ENCODE measurements at regions not wholly inside any gene's neighbourhood (a gene's known extent, or its start where the extent isn't known, plus 50 kb on each side); places are given as distances from the start of the nearest gene placed in this dataset.

DNA sequence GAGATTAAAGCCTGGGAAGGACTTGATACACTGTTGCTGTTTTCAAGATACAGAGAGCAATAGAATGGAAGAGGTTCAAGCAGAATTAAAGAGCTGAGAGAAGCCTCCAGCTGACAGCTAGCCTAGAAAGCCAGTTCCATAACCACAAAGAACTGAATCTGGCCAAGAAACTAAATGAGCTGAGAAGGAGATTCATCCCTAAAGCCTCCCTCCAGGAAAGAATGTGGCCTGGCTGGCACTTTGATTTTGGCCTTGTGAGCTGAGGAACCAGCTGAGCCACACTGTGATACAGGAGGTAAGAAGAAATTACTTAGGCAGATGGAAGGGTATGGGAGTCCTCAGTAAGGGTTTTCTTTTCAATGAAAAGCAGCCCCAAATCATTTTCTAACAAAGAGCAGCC lies 324.1 kb downstream of the PHF14 start:
- Histone ChIP-seq H2AK9ac (replicated peaks; ENCODE audit: low read depth, low read length, poor library complexity) (no peak overlapping the region), H3K4me2 (ENCODE audit: low read depth, low read length) (no peak overlapping the region), H2BK120ac (ENCODE audit: low read depth, low read length) (no peak overlapping the region), H4K20me1 (ENCODE audit: insufficient read depth, low read length) (no peaks in the 10 kb centered on the region), H3K56ac (ENCODE audit: extremely low read depth, insufficient read depth, low read length) (no peak overlapping the region), H3K27ac (ENCODE audit: insufficient read depth, low read length) (no peak overlapping the region), H4K5ac (ENCODE audit: low read depth, low read length) (no peak overlapping the region), H2BK15ac (ENCODE audit: low read depth, low read length) (no peak overlapping the region), H3K36me3 (ENCODE audit: control insufficient read depth, insufficient read depth, low read length) (no peaks in the 10 kb centered on the region), H3K9ac (ENCODE audit: low read depth, low read length) (no peak overlapping the region), H3K4ac (ENCODE audit: low read depth, low read length) (no peak overlapping the region), H2BK5ac (ENCODE audit: low read depth, low read length, poor library complexity, severe bottlenecking) (no peak overlapping the region), H3K18ac (ENCODE audit: low read depth, low read length) (no peak overlapping the region), H3K27me3 (ENCODE audit: control insufficient read depth, insufficient read depth, low read length) (no peaks in the 10 kb centered on the region), H3K4me1 (ENCODE audit: control insufficient read depth, insufficient read depth, low read length) (no peaks in the 10 kb centered on the region), H4K8ac (ENCODE audit: low read depth in 2 of 2, low read length in 2 of 2) (no peak overlapping the region), H4K91ac (ENCODE audit: insufficient read depth, low read depth, low read length) (no peak overlapping the region), H2AK5ac (ENCODE audit: low read depth, low read length) (no peak overlapping the region), H3K14ac (replicated peaks; ENCODE audit: low read depth, low read length) (no peak overlapping the region), H3K4me3 (ENCODE audit: insufficient read depth, low read depth, low read length) (no peak overlapping the region), H2AFZ (replicated peaks; ENCODE audit: low read length, poor library complexity) (no peak overlapping the region), H3K23ac (ENCODE audit: low read depth, low read length) (no peak overlapping the region), H2BK20ac (ENCODE audit: low read depth, low read length) (no peak overlapping the region), H3K79me1 (ENCODE audit: low read depth in 1 of 2, low read length in 2 of 2) (no peaks in the 10 kb centered on the region), H3K9me3 (ENCODE audit: control insufficient read depth, insufficient read depth, low read length) (peaks cover 2% of the 10 kb centered on the region; the same call in 1 of the 2 replicates), H3K9me1 (ENCODE audit: insufficient read depth, low read length) (no peaks in the 10 kb centered on the region)
- TF ChIP-seq, protein P1, sequence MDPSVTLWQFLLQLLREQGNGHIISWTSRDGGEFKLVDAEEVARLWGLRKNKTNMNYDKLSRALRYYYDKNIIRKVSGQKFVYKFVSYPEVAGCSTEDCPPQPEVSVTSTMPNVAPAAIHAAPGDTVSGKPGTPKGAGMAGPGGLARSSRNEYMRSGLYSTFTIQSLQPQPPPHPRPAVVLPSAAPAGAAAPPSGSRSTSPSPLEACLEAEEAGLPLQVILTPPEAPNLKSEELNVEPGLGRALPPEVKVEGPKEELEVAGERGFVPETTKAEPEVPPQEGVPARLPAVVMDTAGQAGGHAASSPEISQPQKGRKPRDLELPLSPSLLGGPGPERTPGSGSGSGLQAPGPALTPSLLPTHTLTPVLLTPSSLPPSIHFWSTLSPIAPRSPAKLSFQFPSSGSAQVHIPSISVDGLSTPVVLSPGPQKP (IDR thresholded peaks at IDR 0.05; ENCODE audit: borderline replicate concordance, low read depth, low read length) = no peak
- no peak for TF ChIP-seq MAFK (IDR thresholded peaks at IDR 0.05; ENCODE audit: low read depth, low read length)
- TF ChIP-seq MXI1 (IDR thresholded peaks at IDR 0.05; ENCODE audit: borderline replicate concordance, low read depth, low read length) = no peak
- no peak for TF ChIP-seq CEBPB (IDR thresholded peaks at IDR 0.05; ENCODE audit: low read depth, low read length)
- TF ChIP-seq FOS (IDR thresholded peaks at IDR 0.05; ENCODE audit: low read depth, low read length) = no peak
- no peak for TF ChIP-seq CHD1 (IDR thresholded peaks at IDR 0.05; ENCODE audit: low read depth, low read length)
- dilution Hi-C loops (cut with HindIII; ENCODE audit: low sequenced_read_pairs, unreplicated experiment) = no loop called here
- no peak for ATAC-seq (ENCODE audit: low read depth)
- ChIA-PET CTCF (no interaction called here), POLR2A (ENCODE audit: unreplicated experiment) (no interaction called here)
- BruUV-seq (replicated peaks) = no TSS peak
- no peak for DNase-seq
- intact Hi-C loops (cut with micrococcal nuclease) = no loop called here
- in situ Hi-C loops (cut with MboI; ENCODE audit: low sequenced_read_pairs) = no loop called here
